HepG2 (cell line): ENCODE measurements at regions not wholly inside any gene's neighbourhood (a gene's known extent, or its start where the extent isn't known, plus 50 kb on each side); places are given as distances from the start of the nearest gene placed in this dataset.

ENCODE experiments used
- ATAC-seq: fragments of 200-7000 bp; cut with Tn5 transposase; 3 replicates; pipeline ENCODE4 v1.9.1; 2020; ENCODE audit warnings: mild to moderate bottlenecking, moderate library complexity
- BruUV-seq: library from RNA; stranded (reverse); fragments of 400-500 nt; replicated peaks from 2 replicates; lab custom pipeline; 2021; lab: Mats Ljungman, UMichigan
- CTCF ChIA-PET: fragments of 300-600 bp; formaldehyde crosslinking; extraction: SDS; loops from one replicate; lab custom pipeline; 2021; ENCODE audit warnings: low total read pairs, inconsistent platforms, low intra/inter-chr PET ratio; lab: Yijun Ruan, JAX
- POLR2A ChIA-PET: fragments of 350-600 bp; sonication (Branson Sonifier 250); formaldehyde crosslinking; loops from one replicate; lab custom pipeline; 2020; ENCODE audit warnings: antibody characterized with exemption, inconsistent platforms; lab: Yijun Ruan, JAX
- DNase-seq: peaks from one replicate; pipeline ENCODE4 v3.0.0-alpha.2; 2015; ENCODE audit warnings: low spot score
- FAIRE-seq: peaks from 3 replicates; lab custom pipeline; 2011; peaks lifted over from hg19 to GRCh38; lab: Jason Lieb, UNC
- H2AFZ ChIP-seq: one replicate; pipeline ENCODE4 v1.6.1; 2011; ENCODE audit warnings: low read length, inconsistent platforms
- H3K27ac ChIP-seq: fragments of 300-600 bp; 3 replicates; pipeline ENCODE4 v1.8.0; 2011; ENCODE audit warnings: mixed run types, mild to moderate bottlenecking, mixed read lengths, low read length, inconsistent platforms; ENCODE audit not compliant: insufficient read depth; ENCODE audit errors: extremely low read length
- H3K27me3 ChIP-seq, 2 experiments: fragments of 200-600 bp in 1 of 2; 2 replicates in 1 of 2; 3 replicates in 1 of 2; pipeline versions ENCODE4 v1.6.0 to v1.8.0; 2011; ENCODE audit warnings: low read length in 2 of 2, mild to moderate bottlenecking in 2 of 2, moderate library complexity in 2 of 2, inconsistent platforms in 1 of 2; ENCODE audit not compliant: insufficient read depth in 2 of 2, control insufficient read depth in 1 of 2
- H3K36me3 ChIP-seq, 2 experiments: fragments of 200-600 bp in 1 of 2; replicated peaks in 1 of 2; 2 replicates in 1 of 2; 3 replicates in 1 of 2; pipeline versions ENCODE4 v1.5.1 to v1.8.0; 2011; ENCODE audit warnings: low read length in 2 of 2, inconsistent platforms in 1 of 2; ENCODE audit not compliant: insufficient read depth in 2 of 2, control insufficient read depth in 1 of 2
- H3K4me1 ChIP-seq: 2 replicates; pipeline ENCODE4 v1.5.1; 2012; ENCODE audit warnings: low read length, inconsistent platforms; ENCODE audit not compliant: insufficient read depth
- H3K4me2 ChIP-seq: 2 replicates; pipeline ENCODE4 v1.6.0; 2011; ENCODE audit warnings: low read depth, low read length, inconsistent platforms
- H3K4me3 ChIP-seq, 3 experiments: fragments of 200-600 bp in 1 of 3; sonication (generic), shearing (Covaris generic) in 1 of 3; replicated peaks in 1 of 3; 2 replicates each; pipeline ENCODE4 v1.5.1; 2011 to 2016; ENCODE audit warnings: low read length in 3 of 3, inconsistent platforms in 2 of 3, low read depth in 2 of 3, mild to moderate bottlenecking in 2 of 3, control low read depth in 1 of 3, mixed read lengths in 1 of 3; ENCODE audit not compliant: insufficient read depth in 1 of 3
- H3K79me2 ChIP-seq: one replicate; pipeline ENCODE4 v1.6.1; 2011; ENCODE audit warnings: low read length, inconsistent platforms; ENCODE audit not compliant: insufficient read depth
- H3K9ac ChIP-seq: 2 replicates; pipeline ENCODE4 v1.6.0; 2011; ENCODE audit warnings: mild to moderate bottlenecking, low read depth, low read length, inconsistent platforms; ENCODE audit not compliant: insufficient read depth
- H3K9me3 ChIP-seq: 2 replicates; pipeline ENCODE4 v1.5.1; 2012; ENCODE audit warnings: mild to moderate bottlenecking, low read length
- H4K20me1 ChIP-seq: 2 replicates; pipeline ENCODE4 v1.6.0; 2011; ENCODE audit warnings: inconsistent platforms, mild to moderate bottlenecking, low read length, moderate library complexity; ENCODE audit not compliant: insufficient read depth
- ATF7 ChIP-seq, 2 experiments: fragments of 450-650 bp in 1 of 2; sonication (generic) in 1 of 2; formaldehyde crosslinking in 1 of 2; IDR thresholded peaks; 2 replicates each; pipeline versions ENCODE4 v1.4.0 to v1.6.1; 2016 to 2020; ENCODE audit warnings: antibody characterized with exemption in 1 of 2, mild to moderate bottlenecking in 1 of 2, missing genetic modification reagents in 1 of 2
- ETS1 ChIP-seq: sonication (generic); formaldehyde crosslinking; IDR thresholded peaks from 2 replicates; pipeline ENCODE4 v1.4.0; 2020; ENCODE audit warnings: missing genetic modification reagents
- FOXP4 ChIP-seq: sonication (generic); formaldehyde crosslinking; IDR thresholded peaks from 2 replicates; pipeline ENCODE4 v1.4.0; 2020; ENCODE audit warnings: missing genetic modification reagents
- HNRNPL ChIP-seq: fragments of 200-400 bp; formaldehyde crosslinking; IDR thresholded peaks from 2 replicates; pipeline ENCODE4 v1.6.1; 2017; ENCODE audit warnings: mild to moderate bottlenecking, low read depth, low read length
- HOXA7 ChIP-seq: sonication (generic); formaldehyde crosslinking; IDR thresholded peaks from 2 replicates; pipeline ENCODE4 v1.8.1; 2022; ENCODE audit warnings: mild to moderate bottlenecking, missing genetic modification reagents, moderate library complexity
- MYNN ChIP-seq: sonication (generic); formaldehyde crosslinking; IDR thresholded peaks from 2 replicates; pipeline ENCODE4 v1.4.0; 2020; ENCODE audit warnings: mild to moderate bottlenecking, low read depth, missing genetic modification reagents
- YEATS2 ChIP-seq: sonication (generic); formaldehyde crosslinking; IDR thresholded peaks from 2 replicates; pipeline ENCODE4 v1.4.0; 2020; ENCODE audit warnings: missing genetic modification reagents, borderline replicate concordance
- ZBTB37 ChIP-seq: sonication (generic); formaldehyde crosslinking; IDR thresholded peaks from 2 replicates; pipeline ENCODE4 v1.4.0; 2020; ENCODE audit warnings: mild to moderate bottlenecking, missing genetic modification reagents
- ZBTB39 ChIP-seq: sonication (generic); formaldehyde crosslinking; IDR thresholded peaks from 2 replicates; pipeline ENCODE4 v1.5.0; 2020; ENCODE audit warnings: missing genetic modification reagents
- ZBTB42 ChIP-seq: sonication (generic); formaldehyde crosslinking; IDR thresholded peaks from 2 replicates; pipeline ENCODE4 v1.5.0; 2020; ENCODE audit warnings: mild to moderate bottlenecking, missing genetic modification reagents
- ZFP1 ChIP-seq: IDR thresholded peaks from 2 replicates; pipeline ENCODE4 v1.6.1; 2016
- ZNF451 ChIP-seq: sonication (generic); formaldehyde crosslinking; IDR thresholded peaks from 2 replicates; pipeline ENCODE4 v1.5.0; 2020; ENCODE audit warnings: mild to moderate bottlenecking, missing genetic modification reagents
- ZNF672 ChIP-seq: sonication (generic); formaldehyde crosslinking; IDR thresholded peaks from 2 replicates; pipeline ENCODE4 v1.8.1; 2022; ENCODE audit warnings: missing genetic modification reagents
- WGBS: methylation state at CpG from one replicate; pipeline ENCODE4 v1.1.6; 2017; ENCODE audit warnings: low lambda C conversion rate; 5-methylcytosine and 5-hydroxymethylcytosine counted together
- in situ Hi-C: cut with HindIII; loops from 2 replicates; pipeline ENCODE4 v1.10.0; 2017; ENCODE audit warnings: low pct_unique_long_range_greater_than_20kb; ENCODE audit not compliant: extremely low pct_ligation_motif_present
- intact Hi-C: fragments of 100-400 bp; cut with micrococcal nuclease; formaldehyde crosslinking; loops from one replicate; pipeline ENCODE4 v1.10.0; 2022; ENCODE audit not compliant: unreplicated experiment

GRCh38 chr15:70490148-70490837 is 273.1 kb downstream of the UACA start:
- 3% methylated on average over 2 of the region's 11 CpGs for WGBS
- Histone ChIP-seq H3K4me1 (peaks cover 15% of the 10 kb centered on the region), H3K79me2 (no peaks in the 10 kb centered on the region), H3K27me3 (peaks cover 0 to 27% of the 10 kb centered on the region in 2 experiments; a peak in 4 of 5 replicates), H3K9me3 (no peaks in the 10 kb centered on the region), H4K20me1 (no peaks in the 10 kb centered on the region), H3K9ac (no peak overlapping the region), H3K36me3 (no peaks in the 10 kb centered on the region), H2AFZ (no peak overlapping the region), H3K27ac (no peak overlapping the region), H3K4me3 (no peak overlapping the region), H3K4me2 (no peak overlapping the region)
- DNase-seq: no peak
- BruUV-seq: no TSS peak
- in situ Hi-C loops (no loop called here), intact Hi-C loops (no loop called here)
- no peak for FAIRE-seq
- ChIA-PET CTCF (no interaction called here), POLR2A (no interaction called here)
- ATAC-seq: no peak
- TF ChIP-seq ZBTB42 (CRISPR knock-in tag) (no peak), HOXA7 (CRISPR knock-in tag) (no peak), MYNN (CRISPR knock-in tag) (no peak), ZBTB39 (no peak), ZBTB37 (no peak), ZNF672 (CRISPR knock-in tag) (no peak), YEATS2 (CRISPR knock-in tag) (no peak), HNRNPL (no peak), ZNF451 (CRISPR knock-in tag) (no peak), FOXP4 (no peak), ATF7 (IDR thresholded peaks at IDR 0.05) (no peak), ATF7 (CRISPR knock-in tag; IDR thresholded peaks at IDR 0.05) (no peak), ETS1 (no peak), ZFP1 (CRISPR knock-in tag) (no peak)
